ENCODE measurements at regions not wholly inside any gene's neighbourhood (a gene's known extent, or its start where the extent isn't known, plus 50 kb on each side); places are given as distances from the start of the nearest gene placed in this dataset.

DNA sequence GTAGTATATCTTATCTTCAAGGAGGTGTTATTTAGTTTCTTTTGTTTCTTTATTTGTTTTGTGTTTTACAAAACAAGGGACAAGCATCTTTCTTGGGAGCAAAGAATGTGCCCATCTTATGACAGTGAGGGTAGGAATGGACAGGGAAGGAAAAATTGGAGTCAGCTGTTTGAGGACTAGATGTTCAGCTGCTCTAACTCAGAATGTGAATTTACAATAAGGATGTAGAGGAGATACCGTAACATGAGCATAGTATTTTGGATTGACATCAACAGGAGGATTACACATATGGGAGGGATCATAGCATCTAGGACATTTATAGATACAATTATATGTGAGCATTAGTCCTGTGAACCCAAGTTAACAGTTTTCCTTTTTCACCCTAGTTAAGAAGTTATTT is 89.0 kb upstream of the GK2 start:
- no peaks in the 10 kb centered on the region for H3K9me3 ChIP-seq (ENCODE audit: severe bottlenecking)
- H3K4me1 ChIP-seq (ENCODE audit: insufficient read depth, poor library complexity, severe bottlenecking): no peaks in the 10 kb centered on the region
- H3K4me3 ChIP-seq (ENCODE audit: severe bottlenecking): no peak overlapping the region
- no peaks in the 10 kb centered on the region for H3K27me3 ChIP-seq (ENCODE audit: insufficient read depth, poor library complexity, severe bottlenecking)
- TF ChIP-seq, protein P1, sequence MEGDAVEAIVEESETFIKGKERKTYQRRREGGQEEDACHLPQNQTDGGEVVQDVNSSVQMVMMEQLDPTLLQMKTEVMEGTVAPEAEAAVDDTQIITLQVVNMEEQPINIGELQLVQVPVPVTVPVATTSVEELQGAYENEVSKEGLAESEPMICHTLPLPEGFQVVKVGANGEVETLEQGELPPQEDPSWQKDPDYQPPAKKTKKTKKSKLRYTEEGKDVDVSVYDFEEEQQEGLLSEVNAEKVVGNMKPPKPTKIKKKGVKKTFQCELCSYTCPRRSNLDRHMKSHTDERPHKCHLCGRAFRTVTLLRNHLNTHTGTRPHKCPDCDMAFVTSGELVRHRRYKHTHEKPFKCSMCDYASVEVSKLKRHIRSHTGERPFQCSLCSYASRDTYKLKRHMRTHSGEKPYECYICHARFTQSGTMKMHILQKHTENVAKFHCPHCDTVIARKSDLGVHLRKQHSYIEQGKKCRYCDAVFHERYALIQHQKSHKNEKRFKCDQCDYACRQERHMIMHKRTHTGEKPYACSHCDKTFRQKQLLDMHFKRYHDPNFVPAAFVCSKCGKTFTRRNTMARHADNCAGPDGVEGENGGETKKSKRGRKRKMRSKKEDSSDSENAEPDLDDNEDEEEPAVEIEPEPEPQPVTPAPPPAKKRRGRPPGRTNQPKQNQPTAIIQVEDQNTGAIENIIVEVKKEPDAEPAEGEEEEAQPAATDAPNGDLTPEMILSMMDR (IDR thresholded peaks at IDR 0.05; ENCODE audit: poor library complexity, severe bottlenecking): no peak
- no peak for DNase-seq (ENCODE audit: low spot score)
- no peak overlapping the region for H3K27ac ChIP-seq (ENCODE audit: poor library complexity, severe bottlenecking)
- ATAC-seq (ENCODE audit: low read depth): no peak
- no peaks in the 10 kb centered on the region for H3K36me3 ChIP-seq (ENCODE audit: low read depth)

DNA sequence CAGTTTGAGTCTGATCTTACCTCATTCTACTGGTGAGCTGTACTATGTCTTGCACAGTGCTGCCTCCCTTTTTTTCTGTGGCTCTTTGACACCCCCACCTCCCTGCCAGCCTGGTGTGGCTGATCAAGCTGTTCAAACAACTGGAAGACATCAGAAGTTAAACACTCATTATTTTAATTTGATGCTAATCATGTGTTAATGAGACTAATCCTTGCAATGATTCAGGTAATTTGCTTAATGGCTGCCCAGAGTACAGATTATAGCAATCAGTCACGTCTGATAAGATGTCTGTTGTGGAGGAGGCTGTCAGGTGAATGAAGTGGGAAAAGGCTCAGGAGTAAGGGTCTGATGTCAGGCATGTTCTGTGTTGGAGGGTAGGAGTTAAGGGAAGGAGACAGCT is 87.4 kb upstream of the GK2 start:
- ATAC-seq (ENCODE audit: low read depth): no peak
- no peaks in the 10 kb centered on the region for H3K4me1 ChIP-seq (ENCODE audit: insufficient read depth, poor library complexity, severe bottlenecking)
- H3K36me3 ChIP-seq (ENCODE audit: low read depth): no peaks in the 10 kb centered on the region
- no peak overlapping the region for H3K4me3 ChIP-seq (ENCODE audit: severe bottlenecking)
- no peaks in the 10 kb centered on the region for H3K27me3 ChIP-seq (ENCODE audit: insufficient read depth, poor library complexity, severe bottlenecking)
- no peak overlapping the region for H3K27ac ChIP-seq (ENCODE audit: poor library complexity, severe bottlenecking)
- no peak for DNase-seq (ENCODE audit: low spot score)
- TF ChIP-seq, protein P1 (IDR thresholded peaks at IDR 0.05; ENCODE audit: poor library complexity, severe bottlenecking): no peak
- H3K9me3 ChIP-seq (ENCODE audit: severe bottlenecking): no peaks in the 10 kb centered on the region

DNA sequence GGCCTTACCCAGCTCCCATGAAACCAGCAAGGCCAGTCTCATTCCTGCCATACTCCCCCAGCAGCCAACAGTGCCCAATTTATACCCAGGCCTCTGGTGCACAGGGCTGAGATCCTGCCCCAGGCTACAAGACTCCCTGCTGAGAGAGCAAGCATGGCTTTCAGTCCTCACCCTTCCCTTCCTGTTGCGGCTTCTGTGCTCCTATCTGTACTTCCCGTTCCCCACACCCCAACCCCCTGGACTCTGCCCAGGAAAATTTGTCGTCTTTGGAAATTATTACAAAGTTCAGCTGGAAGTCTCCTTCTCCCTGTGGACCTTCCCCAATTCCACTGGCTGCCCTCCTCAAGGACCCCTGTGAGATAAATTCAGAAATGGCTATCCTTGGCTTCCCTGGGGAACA is 84.1 kb upstream of the GK2 start:
- no peak overlapping the region for H3K27ac ChIP-seq (ENCODE audit: poor library complexity, severe bottlenecking)
- no peaks in the 10 kb centered on the region for H3K4me1 ChIP-seq (ENCODE audit: insufficient read depth, poor library complexity, severe bottlenecking)
- no peaks in the 10 kb centered on the region for H3K27me3 ChIP-seq (ENCODE audit: insufficient read depth, poor library complexity, severe bottlenecking)
- H3K9me3 ChIP-seq (ENCODE audit: severe bottlenecking): no peaks in the 10 kb centered on the region
- no peaks in the 10 kb centered on the region for H3K36me3 ChIP-seq (ENCODE audit: low read depth)
- no peak for DNase-seq (ENCODE audit: low spot score)
- no peak for ATAC-seq (ENCODE audit: low read depth)
- H3K4me3 ChIP-seq (ENCODE audit: severe bottlenecking): no peak overlapping the region
- TF ChIP-seq, protein P1 (IDR thresholded peaks at IDR 0.05; ENCODE audit: poor library complexity, severe bottlenecking): no peak

DNA sequence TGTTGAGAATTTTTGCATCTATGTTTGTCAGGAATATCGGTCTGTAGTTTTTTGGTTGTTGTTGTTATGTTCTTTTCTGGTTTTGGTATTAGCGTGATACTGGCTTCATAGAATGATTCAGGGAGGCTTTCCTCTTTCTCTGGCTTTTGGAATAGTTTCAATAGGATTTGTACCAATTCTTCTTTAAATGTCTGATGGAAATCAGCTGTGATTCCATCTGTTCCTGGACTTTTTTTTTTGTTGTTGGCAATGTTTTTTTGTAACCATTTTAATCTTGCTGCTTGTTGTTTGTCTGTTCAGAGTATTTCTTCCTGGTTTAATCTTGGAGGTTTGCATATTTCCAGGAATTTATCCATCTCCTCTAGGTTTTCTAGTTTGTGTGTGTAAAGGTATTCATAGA is 81.5 kb upstream of the GK2 start:
- TF ChIP-seq, protein P1 (IDR thresholded peaks at IDR 0.05; ENCODE audit: poor library complexity, severe bottlenecking): no peak
- no peak overlapping the region for H3K27ac ChIP-seq (ENCODE audit: poor library complexity, severe bottlenecking)
- H3K9me3 ChIP-seq (ENCODE audit: severe bottlenecking): no peaks in the 10 kb centered on the region
- no peak overlapping the region for H3K4me3 ChIP-seq (ENCODE audit: severe bottlenecking)
- H3K27me3 ChIP-seq (ENCODE audit: insufficient read depth, poor library complexity, severe bottlenecking): no peaks in the 10 kb centered on the region
- H3K36me3 ChIP-seq (ENCODE audit: low read depth): no peaks in the 10 kb centered on the region
- ATAC-seq (ENCODE audit: low read depth): no peak
- DNase-seq (ENCODE audit: low spot score): no peak
- no peaks in the 10 kb centered on the region for H3K4me1 ChIP-seq (ENCODE audit: insufficient read depth, poor library complexity, severe bottlenecking)

DNA sequence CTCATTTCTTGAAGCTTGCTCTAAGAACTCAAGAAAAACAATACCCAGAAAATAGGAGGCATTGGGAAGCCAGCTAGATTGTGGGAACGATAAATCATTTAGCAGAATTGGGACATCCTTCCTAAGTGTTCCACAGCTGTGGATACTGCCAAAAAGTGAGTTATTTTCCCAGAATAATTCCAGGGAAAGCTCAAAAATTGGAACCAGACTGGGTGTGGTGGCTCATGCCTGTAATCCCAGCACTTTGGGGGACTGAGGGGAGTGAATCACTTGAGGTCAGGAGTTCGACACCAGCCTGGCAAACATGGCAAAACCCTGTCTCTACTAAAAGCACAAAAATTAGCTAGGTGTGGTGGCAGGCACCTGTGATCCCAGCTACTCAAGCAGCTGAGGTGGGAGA is 68.2 kb upstream of the GK2 start:
- Histone ChIP-seq H3K9me3 (ENCODE audit: severe bottlenecking) (no peaks in the 10 kb centered on the region), H3K27ac (ENCODE audit: poor library complexity, severe bottlenecking) (no peak overlapping the region), H3K27me3 (ENCODE audit: insufficient read depth, poor library complexity, severe bottlenecking) (no peaks in the 10 kb centered on the region), H3K4me1 (ENCODE audit: insufficient read depth, poor library complexity, severe bottlenecking) (no peaks in the 10 kb centered on the region), H3K36me3 (ENCODE audit: low read depth) (no peaks in the 10 kb centered on the region), H3K4me3 (ENCODE audit: severe bottlenecking) (no peak overlapping the region)
- TF ChIP-seq, protein P1 (IDR thresholded peaks at IDR 0.05; ENCODE audit: poor library complexity, severe bottlenecking): no peak
- DNase-seq (ENCODE audit: low spot score): no peak
- ATAC-seq (ENCODE audit: low read depth): no peak

Data from RWPE2 (cell line).